HG03103 (cell line): ENCODE measurements at regions not wholly inside any gene's neighbourhood (a gene's known extent, or its start where the extent isn't known, plus 50 kb on each side); places are given as distances from the start of the nearest gene placed in this dataset.

ENCODE experiments used
- ATAC-seq: cut with Tn5 transposase; IDR thresholded peaks from one replicate; pipeline ENCODE4 v1.9.1; 2021; ENCODE audit warnings: low read depth; ENCODE audit not compliant: unreplicated experiment

- ATAC-seq: no peak
These were observed 54.8 kb upstream of the DLG1 start for GRCh38 chr3:197353001-197353866.

- no peak for ATAC-seq
These were observed 54.0 kb upstream of the DLG1 start for GRCh38 chr3:197352382-197352781.

- ATAC-seq: no peak
These were observed 52.0 kb upstream of the DLG1 start for GRCh38 chr3:197350446-197350845.

- no peak for ATAC-seq
These were observed 51.0 kb upstream of the DLG1 start for GRCh38 chr3:197349368-197349767.
